Right atrium auricular region (tissue), 2 donors: ENCODE measurements at regions not wholly inside any gene's neighbourhood (a gene's known extent, or its start where the extent isn't known, plus 50 kb on each side); places are given as distances from the start of the nearest gene placed in this dataset.
"Not testable (repeated sequence)": the region's sequence is repeated elsewhere in the genome, so short reads cannot be mapped to it uniquely, and the experiment has no call there.

Source experiments
- DNase-seq: peaks from one replicate; pipeline ENCODE4 v3.0.0-alpha.2; 2019; ENCODE audit warnings: low spot score
- H3K27ac ChIP-seq, 2 donors: fragments of 200-600 bp; sonication (generic); 1 replicate in 1 of 2; 2 replicates in 1 of 2; pipeline ENCODE4 v1.5.1; 2016 to 2019
- H3K27me3 ChIP-seq, 2 donors: fragments of 200-600 bp; sonication (generic); one replicate each; pipeline versions ENCODE4 v1.5.1 to v1.6.0; 2017 to 2019
- H3K36me3 ChIP-seq: fragments of 200-600 bp; sonication (generic); one replicate; pipeline ENCODE4 v1.5.1; 2016
- H3K4me1 ChIP-seq, 2 donors: fragments of 200-600 bp; sonication (generic); one replicate each; pipeline versions ENCODE4 v1.5.1 to v1.6.0; 2017 to 2019
- H3K4me3 ChIP-seq, 2 donors: fragments of 200-600 bp; sonication (generic); 1 replicate in 1 of 2; 2 replicates in 1 of 2; pipeline ENCODE4 v1.5.1; 2017 to 2019; ENCODE audit warnings: mild to moderate bottlenecking in 1 of 2, moderate library complexity in 1 of 2
- H3K9me3 ChIP-seq, 2 donors: fragments of 200-600 bp; sonication (generic); one replicate each; pipeline ENCODE4 v1.5.1; 2019
- CTCF ChIP-seq, 2 donors: fragments of 200-600 bp; sonication (generic); IDR thresholded peaks; one replicate each; pipeline ENCODE4 v1.5.1; 2019; ENCODE audit warnings: antibody characterized with exemption in 2 of 2

DNA sequence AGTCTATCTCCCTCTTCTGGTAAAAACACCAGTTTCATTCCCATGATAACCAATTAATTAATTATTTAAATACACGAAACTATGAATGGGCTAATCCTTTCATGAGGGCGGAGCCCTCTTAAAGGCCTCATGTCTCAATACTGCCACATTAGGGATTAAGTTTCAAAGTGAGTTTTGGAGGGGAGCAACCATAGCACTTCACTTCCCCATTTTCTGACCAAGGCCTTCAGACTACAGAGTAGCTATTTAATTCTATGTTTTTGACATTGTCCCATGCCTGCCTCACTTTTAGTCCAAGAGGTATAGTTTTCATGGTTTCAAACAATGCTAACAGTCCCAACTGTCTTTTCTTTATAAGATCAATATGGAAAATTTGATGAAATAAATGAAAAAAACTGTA, 618.6 kb downstream of the ZWINT start:
- H3K27ac ChIP-seq, result no peak overlapping the region
- no peak overlapping the region for H3K4me3 ChIP-seq
- DNase-seq, result no peak
- H3K4me1 ChIP-seq, result no peaks in the 10 kb centered on the region
- no peaks in the 10 kb centered on the region for H3K9me3 ChIP-seq
- no peaks in the 10 kb centered on the region for H3K27me3 ChIP-seq
- no peaks in the 10 kb centered on the region for H3K36me3 ChIP-seq
- no peak for TF ChIP-seq CTCF (IDR thresholded peaks at IDR 0.05)

DNA sequence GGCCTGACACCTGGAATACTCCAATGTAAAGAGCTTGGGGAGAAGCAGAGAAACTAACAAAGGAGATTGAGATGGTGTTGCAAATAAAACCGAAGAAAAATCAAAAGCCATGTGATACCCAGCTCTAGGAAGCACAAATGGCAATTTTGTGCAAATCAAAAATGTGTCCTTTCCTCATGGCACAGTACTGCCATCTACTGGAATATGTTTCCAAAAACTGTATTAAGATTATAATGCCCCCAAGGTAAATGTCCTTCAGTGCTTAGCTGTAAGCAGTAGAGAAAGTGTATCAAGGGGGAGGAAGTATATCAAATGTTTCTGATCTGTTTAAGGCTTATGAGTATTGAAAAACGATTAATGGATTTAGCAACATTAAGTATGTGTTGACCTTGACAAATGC, 620.3 kb downstream of the ZWINT start:
- not testable (repeated sequence) for H3K27me3 ChIP-seq, H3K4me1 ChIP-seq, H3K36me3 ChIP-seq, DNase-seq, H3K4me3 ChIP-seq, H3K27ac ChIP-seq, H3K9me3 ChIP-seq
- TF ChIP-seq CTCF (IDR thresholded peaks at IDR 0.05), result peak in 1 of 2 donors; percentile 49

GRCh38 chr10:55740110-55740509, 620.9 kb downstream of the ZWINT start:
- no peaks in the 10 kb centered on the region for H3K4me1 ChIP-seq
- H3K27me3 ChIP-seq, result no peaks in the 10 kb centered on the region
- no peak for TF ChIP-seq CTCF (IDR thresholded peaks at IDR 0.05)
- H3K36me3 ChIP-seq, result no peaks in the 10 kb centered on the region
- H3K9me3 ChIP-seq, result no peaks in the 10 kb centered on the region
- no peak overlapping the region for H3K27ac ChIP-seq
- no peak for DNase-seq
- H3K4me3 ChIP-seq, result no peak overlapping the region

DNA sequence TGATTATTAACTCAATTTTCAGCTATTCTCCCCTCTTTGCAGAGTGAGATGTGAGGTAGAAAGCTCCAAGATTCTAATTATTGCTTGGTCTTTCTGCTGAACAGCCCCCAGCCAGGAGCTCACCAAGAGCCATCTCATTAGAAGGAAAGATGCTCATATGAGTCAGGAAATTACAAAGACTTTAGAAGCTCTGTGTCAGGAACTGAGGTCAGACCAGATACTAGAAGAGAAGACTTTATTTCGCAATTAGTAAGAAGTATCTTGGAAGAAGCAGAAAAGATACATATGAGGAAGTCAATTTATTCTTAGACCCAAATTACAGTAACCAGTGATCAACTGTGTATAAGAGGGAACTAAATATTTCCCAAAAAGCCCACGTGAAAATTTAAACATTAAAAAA, 626.9 kb downstream of the ZWINT start:
- H3K9me3 ChIP-seq, result no peaks in the 10 kb centered on the region
- no peaks in the 10 kb centered on the region for H3K36me3 ChIP-seq
- no peak overlapping the region for H3K27ac ChIP-seq
- DNase-seq, result no peak
- no peaks in the 10 kb centered on the region for H3K27me3 ChIP-seq
- TF ChIP-seq CTCF (IDR thresholded peaks at IDR 0.05), result no peak
- H3K4me3 ChIP-seq, result no peak overlapping the region
- no peaks in the 10 kb centered on the region for H3K4me1 ChIP-seq

DNA sequence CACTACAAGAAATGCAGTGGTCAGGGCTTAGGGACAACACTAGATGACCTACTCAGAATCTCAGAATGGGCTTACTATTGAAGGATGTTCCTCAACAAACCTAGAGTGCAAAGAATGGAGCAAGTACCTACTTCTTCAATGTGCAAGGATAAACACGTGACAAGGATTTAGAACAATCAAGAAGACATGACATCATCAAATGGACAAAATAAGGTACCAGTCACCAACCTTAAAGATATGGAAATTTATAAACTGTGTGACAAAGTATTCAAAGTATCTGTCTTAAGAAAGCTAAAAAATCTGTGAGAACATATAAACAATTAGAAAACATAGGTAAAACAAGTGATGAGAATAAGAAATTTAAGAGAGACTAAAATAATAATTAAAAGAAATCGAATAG, 656.1 kb downstream of the ZWINT start:
- no peak for TF ChIP-seq CTCF (IDR thresholded peaks at IDR 0.05)

DNA sequence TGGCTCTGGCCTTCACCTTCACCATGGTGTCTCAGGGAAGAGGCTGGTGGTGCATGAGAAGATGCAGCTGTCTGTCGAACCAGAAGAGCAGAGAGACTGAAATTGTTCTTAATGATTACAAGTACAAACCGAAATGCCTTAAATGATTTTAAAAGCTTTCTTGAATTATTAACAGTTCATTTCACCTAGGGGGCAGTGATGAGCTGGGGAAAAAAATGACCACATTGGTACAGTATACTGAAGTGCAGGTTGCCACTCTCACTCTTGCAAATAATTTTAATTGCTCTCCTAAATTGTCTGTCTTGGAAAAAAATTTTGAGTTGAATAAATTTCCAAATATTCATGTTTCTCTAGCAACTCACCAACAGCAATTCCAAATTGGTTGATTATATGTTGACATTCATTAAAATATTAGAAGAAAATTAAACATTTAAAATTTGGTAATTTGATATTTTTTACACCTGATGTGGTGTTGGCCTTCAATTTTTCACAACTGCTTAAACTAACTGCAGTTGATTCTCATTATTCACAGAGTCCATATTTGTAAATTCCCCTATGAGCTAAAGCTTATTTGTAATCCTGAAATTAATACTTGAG, 692.6 kb downstream of the ZWINT start:
- H3K27me3 ChIP-seq, result no peaks in the 10 kb centered on the region
- DNase-seq, result no peak
- peak in 1 of 2 donors; percentile 31 for TF ChIP-seq CTCF (IDR thresholded peaks at IDR 0.05)
- H3K9me3 ChIP-seq, result no peaks in the 10 kb centered on the region
- no peaks in the 10 kb centered on the region for H3K36me3 ChIP-seq
- H3K4me3 ChIP-seq, result no peak overlapping the region
- H3K27ac ChIP-seq, result no peak overlapping the region
- no peaks in the 10 kb centered on the region for H3K4me1 ChIP-seq

More for the DNA sequence above, 656.1 kb downstream of the ZWINT start:
- no peaks in the 10 kb centered on the region for H3K36me3 ChIP-seq
- H3K27me3 ChIP-seq, result no peaks in the 10 kb centered on the region
- H3K4me3 ChIP-seq, result no peak overlapping the region
- no peak overlapping the region for H3K27ac ChIP-seq
- no peak for DNase-seq
- H3K9me3 ChIP-seq, result peaks cover 0 to 4% of the 10 kb centered on the region in 2 donors
- H3K4me1 ChIP-seq, result no peaks in the 10 kb centered on the region
